ENCODE measurements at regions not wholly inside any gene's neighbourhood (a gene's known extent, or its start where the extent isn't known, plus 50 kb on each side); places are given as distances from the start of the nearest gene placed in this dataset.

GRCh38 chr4:133938061-133938460 lies 263.5 kb downstream of the PABPC4L start:
- no peaks in the 10 kb centered on the region for H3K4me1 ChIP-seq (ENCODE audit: control insufficient read depth, extremely low read depth, insufficient read depth, low read length)
- ChIA-PET POLR2A (no interaction called here), CTCF (no interaction called here)
- DNase-seq (ENCODE audit: low read depth, low spot score): no peak
- H3K36me3 ChIP-seq (ENCODE audit: control insufficient read depth in 2 of 2, extremely low read depth in 1 of 2, insufficient read depth in 2 of 2, low read length in 2 of 2): no peaks in the 10 kb centered on the region
- intact Hi-C loops (cut with micrococcal nuclease) (no loop called here), dilution Hi-C loops (cut with MboI; ENCODE audit: extremely low pct_ligation_motif_present, low sequenced_read_pairs) (no loop called here)
- H3K4me3 ChIP-seq (replicated peaks in 1 of 3; ENCODE audit: insufficient read depth in 1 of 3, low read depth in 1 of 3, low read length in 3 of 3): no peak overlapping the region
- H3K9me3 ChIP-seq (replicated peaks; ENCODE audit: control insufficient read depth, insufficient read depth, low read length): no peaks in the 10 kb centered on the region
- TF ChIP-seq, protein P1, sequence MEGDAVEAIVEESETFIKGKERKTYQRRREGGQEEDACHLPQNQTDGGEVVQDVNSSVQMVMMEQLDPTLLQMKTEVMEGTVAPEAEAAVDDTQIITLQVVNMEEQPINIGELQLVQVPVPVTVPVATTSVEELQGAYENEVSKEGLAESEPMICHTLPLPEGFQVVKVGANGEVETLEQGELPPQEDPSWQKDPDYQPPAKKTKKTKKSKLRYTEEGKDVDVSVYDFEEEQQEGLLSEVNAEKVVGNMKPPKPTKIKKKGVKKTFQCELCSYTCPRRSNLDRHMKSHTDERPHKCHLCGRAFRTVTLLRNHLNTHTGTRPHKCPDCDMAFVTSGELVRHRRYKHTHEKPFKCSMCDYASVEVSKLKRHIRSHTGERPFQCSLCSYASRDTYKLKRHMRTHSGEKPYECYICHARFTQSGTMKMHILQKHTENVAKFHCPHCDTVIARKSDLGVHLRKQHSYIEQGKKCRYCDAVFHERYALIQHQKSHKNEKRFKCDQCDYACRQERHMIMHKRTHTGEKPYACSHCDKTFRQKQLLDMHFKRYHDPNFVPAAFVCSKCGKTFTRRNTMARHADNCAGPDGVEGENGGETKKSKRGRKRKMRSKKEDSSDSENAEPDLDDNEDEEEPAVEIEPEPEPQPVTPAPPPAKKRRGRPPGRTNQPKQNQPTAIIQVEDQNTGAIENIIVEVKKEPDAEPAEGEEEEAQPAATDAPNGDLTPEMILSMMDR (IDR thresholded peaks at IDR 0.05; ENCODE audit: extremely low read depth in 1 of 2, insufficient read depth in 1 of 2, low read depth in 1 of 2, low read length in 2 of 2): no peak
- TF ChIP-seq POLR2A (IDR thresholded peaks at IDR 0.05; ENCODE audit: low read depth, low read length): no peak
- no peaks in the 10 kb centered on the region for H4K20me1 ChIP-seq (replicated peaks; ENCODE audit: control insufficient read depth, extremely low read depth, insufficient read depth, low read length)
- H3K9ac ChIP-seq (replicated peaks; ENCODE audit: extremely low read depth, insufficient read depth, low read length): no peak overlapping the region
- H3K4me2 ChIP-seq (ENCODE audit: insufficient read depth, low read length): no peak overlapping the region
- no peaks in the 10 kb centered on the region for H3K79me2 ChIP-seq (ENCODE audit: control insufficient read depth, insufficient read depth, low read length)
- FAIRE-seq: no peak
- no peaks in the 10 kb centered on the region for H3K9me1 ChIP-seq (replicated peaks; ENCODE audit: control insufficient read depth, extremely low read depth, insufficient read depth, low read length)
- no peaks in the 10 kb centered on the region for H3K27me3 ChIP-seq (ENCODE audit: control insufficient read depth in 2 of 2, insufficient read depth in 2 of 2, low read length in 2 of 2)
- no peak overlapping the region for H2AFZ ChIP-seq (ENCODE audit: low read depth, low read length)
- BruUV-seq (replicated peaks): no TSS peak
- H3K27ac ChIP-seq (ENCODE audit: insufficient read depth, low read depth, low read length): no peak overlapping the region

DNA sequence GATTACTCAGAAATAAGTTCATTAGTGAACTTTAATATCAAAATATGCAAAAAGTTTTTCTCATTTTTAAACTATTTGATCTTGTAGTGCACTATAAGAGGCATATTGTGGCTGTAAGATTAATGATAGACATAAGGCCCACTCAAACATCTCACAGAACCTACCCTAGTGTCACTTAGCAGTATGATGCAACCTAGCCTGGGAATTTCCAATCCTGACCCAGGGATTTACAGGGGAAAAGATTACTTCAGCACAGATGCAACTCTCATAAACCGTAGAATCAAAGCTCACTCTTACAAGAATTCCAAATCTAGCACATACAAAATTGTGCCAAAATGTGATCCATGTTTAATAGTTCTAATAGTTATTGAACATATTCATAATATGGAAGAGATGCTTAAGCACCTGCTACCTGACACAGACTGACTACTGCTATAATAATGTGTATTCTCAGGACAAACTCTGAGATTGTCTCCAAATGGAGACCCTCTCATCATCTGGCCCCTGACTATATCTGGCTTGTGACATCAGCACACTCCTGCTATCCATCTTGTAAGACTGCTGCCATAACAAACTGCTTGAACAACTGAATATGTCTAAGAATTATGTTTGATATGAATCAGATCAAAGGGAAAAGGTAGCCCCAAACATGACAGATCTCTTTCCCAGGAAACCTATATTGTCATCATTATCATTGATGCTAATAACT lies 271.9 kb downstream of the PABPC4L start:
- H3K36me3 ChIP-seq (ENCODE audit: control insufficient read depth in 2 of 2, extremely low read depth in 1 of 2, insufficient read depth in 2 of 2, low read length in 2 of 2): no peaks in the 10 kb centered on the region
- H3K27me3 ChIP-seq (ENCODE audit: control insufficient read depth in 2 of 2, insufficient read depth in 2 of 2, low read length in 2 of 2): no peaks in the 10 kb centered on the region
- ChIA-PET POLR2A (no interaction called here), CTCF (no interaction called here)
- intact Hi-C loops (cut with micrococcal nuclease): no loop called here
- no peak overlapping the region for H2AFZ ChIP-seq (ENCODE audit: low read depth, low read length)
- dilution Hi-C loops (cut with MboI; ENCODE audit: extremely low pct_ligation_motif_present, low sequenced_read_pairs): no loop called here
- no peaks in the 10 kb centered on the region for H4K20me1 ChIP-seq (replicated peaks; ENCODE audit: control insufficient read depth, extremely low read depth, insufficient read depth, low read length)
- no peaks in the 10 kb centered on the region for H3K9me3 ChIP-seq (replicated peaks; ENCODE audit: control insufficient read depth, insufficient read depth, low read length)
- no peaks in the 10 kb centered on the region for H3K9me1 ChIP-seq (replicated peaks; ENCODE audit: control insufficient read depth, extremely low read depth, insufficient read depth, low read length)
- FAIRE-seq (no peak), DNase-seq (ENCODE audit: low read depth, low spot score) (no peak)
- no peak overlapping the region for H3K4me3 ChIP-seq (replicated peaks in 1 of 3; ENCODE audit: insufficient read depth in 1 of 3, low read depth in 1 of 3, low read length in 3 of 3)
- H3K27ac ChIP-seq (ENCODE audit: insufficient read depth, low read depth, low read length): no peak overlapping the region
- no peak overlapping the region for H3K4me2 ChIP-seq (ENCODE audit: insufficient read depth, low read length)
- H3K79me2 ChIP-seq (ENCODE audit: control insufficient read depth, insufficient read depth, low read length): no peaks in the 10 kb centered on the region
- no peak overlapping the region for H3K9ac ChIP-seq (replicated peaks; ENCODE audit: extremely low read depth, insufficient read depth, low read length)
- BruUV-seq (replicated peaks): no TSS peak
- H3K4me1 ChIP-seq (ENCODE audit: control insufficient read depth, extremely low read depth, insufficient read depth, low read length): no peaks in the 10 kb centered on the region
- TF ChIP-seq POLR2A (IDR thresholded peaks at IDR 0.05; ENCODE audit: low read depth, low read length): no peak
- TF ChIP-seq, protein P1 (IDR thresholded peaks at IDR 0.05; ENCODE audit: extremely low read depth in 1 of 2, insufficient read depth in 1 of 2, low read depth in 1 of 2, low read length in 2 of 2): no peak
- no peak for TF ChIP-seq MYC (IDR thresholded peaks at IDR 0.05; ENCODE audit: low read depth, low read length)
- TF ChIP-seq EZH2 (IDR thresholded peaks at IDR 0.05; ENCODE audit: borderline replicate concordance, low read depth, low read length, severe bottlenecking): no peak
- no peak for TF ChIP-seq GATA2 (IDR thresholded peaks at IDR 0.05; ENCODE audit: insufficient read depth, insufficient read length, low read depth, low read length)
- TF ChIP-seq JUN (IDR thresholded peaks at IDR 0.05; ENCODE audit: borderline replicate concordance, insufficient read depth, insufficient read length, low read depth): no peak
- no peak for TF ChIP-seq MAX (IDR thresholded peaks at IDR 0.05; ENCODE audit: insufficient read depth, insufficient read length)
- TF ChIP-seq FOS (IDR thresholded peaks at IDR 0.05; ENCODE audit: borderline replicate concordance, insufficient read depth, low read length): no peak
- TF ChIP-seq POLR2AphosphoS5 (IDR thresholded peaks at IDR 0.05; ENCODE audit: insufficient read depth, low read depth, low read length): no peak
